ENCODE measurements at regions not wholly inside any gene's neighbourhood (a gene's known extent, or its start where the extent isn't known, plus 50 kb on each side); places are given as distances from the start of the nearest gene placed in this dataset.

GRCh38 chr2:13115643-13116042 is 398.9 kb downstream of the TRIB2 start:
- no peaks in the 10 kb centered on the region for H3K9me3 ChIP-seq
- no peaks in the 10 kb centered on the region for H3K36me3 ChIP-seq
- H3K4me3 ChIP-seq: no peak overlapping the region
- H3K4me1 ChIP-seq: no peaks in the 10 kb centered on the region
- no peak for TF ChIP-seq CTCF (IDR thresholded peaks at IDR 0.05)
- H3K27ac ChIP-seq: no peak overlapping the region
- DNase-seq: no peak
- intact Hi-C loops (cut with DNase I; ENCODE audit: low total_unique reads): no loop called here
- no peaks in the 10 kb centered on the region for H3K27me3 ChIP-seq

DNA sequence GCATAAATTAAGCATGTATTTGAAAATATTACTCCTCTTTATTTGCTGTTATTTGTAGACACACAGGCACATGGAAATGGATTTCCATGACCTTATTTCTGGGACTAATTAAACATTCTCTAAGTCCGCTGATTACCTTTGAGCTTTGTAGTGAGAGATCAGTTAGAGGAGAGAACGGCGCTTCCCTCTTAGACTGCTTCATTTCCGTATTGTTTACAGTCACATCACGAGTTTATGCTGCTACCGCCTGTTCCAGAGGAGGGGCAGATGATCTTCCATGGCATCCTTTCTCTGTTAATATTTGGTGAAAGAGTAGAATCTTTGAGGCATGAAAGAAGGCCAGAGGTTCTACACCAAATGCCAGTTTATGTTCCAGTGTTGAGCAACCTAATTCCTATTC is 404.4 kb downstream of the TRIB2 start:
- H3K27ac ChIP-seq: no peak overlapping the region
- intact Hi-C loops (cut with DNase I; ENCODE audit: low total_unique reads): no loop called here
- H3K36me3 ChIP-seq: no peaks in the 10 kb centered on the region
- no peak overlapping the region for H3K4me3 ChIP-seq
- no peak for DNase-seq
- no peaks in the 10 kb centered on the region for H3K9me3 ChIP-seq
- no peaks in the 10 kb centered on the region for H3K27me3 ChIP-seq
- no peaks in the 10 kb centered on the region for H3K4me1 ChIP-seq
- TF ChIP-seq CTCF (IDR thresholded peaks at IDR 0.05): no peak

DNA sequence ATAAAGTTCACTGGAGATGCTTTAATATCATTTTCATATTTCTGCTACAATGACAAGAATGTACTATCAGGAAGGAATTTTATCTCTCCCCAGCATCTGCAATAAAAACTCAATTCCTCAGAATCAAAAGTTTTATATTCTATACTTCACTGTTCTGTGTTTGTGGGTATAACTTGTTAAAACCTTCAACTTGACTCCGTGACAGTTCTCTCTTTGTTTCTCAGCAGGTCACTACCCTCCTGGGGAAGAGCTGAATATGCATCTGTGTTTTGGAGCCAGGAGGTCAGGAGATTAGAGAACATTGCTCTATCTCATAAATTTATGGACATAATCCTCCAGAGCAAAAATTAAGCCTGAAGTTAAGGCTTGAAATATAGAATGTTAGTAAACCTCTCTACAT is 411.4 kb downstream of the TRIB2 start:
- Histone ChIP-seq H3K27me3 (peaks cover 0 to 3% of the 10 kb centered on the region in 2 donors), H3K9me3 (no peaks in the 10 kb centered on the region), H3K36me3 (no peaks in the 10 kb centered on the region), H3K4me3 (no peak overlapping the region), H3K4me1 (no peaks in the 10 kb centered on the region), H3K27ac (no peak overlapping the region)
- intact Hi-C loops (cut with DNase I; ENCODE audit: low total_unique reads): no loop called here
- DNase-seq: no peak
- TF ChIP-seq CTCF (IDR thresholded peaks at IDR 0.05): no peak

DNA sequence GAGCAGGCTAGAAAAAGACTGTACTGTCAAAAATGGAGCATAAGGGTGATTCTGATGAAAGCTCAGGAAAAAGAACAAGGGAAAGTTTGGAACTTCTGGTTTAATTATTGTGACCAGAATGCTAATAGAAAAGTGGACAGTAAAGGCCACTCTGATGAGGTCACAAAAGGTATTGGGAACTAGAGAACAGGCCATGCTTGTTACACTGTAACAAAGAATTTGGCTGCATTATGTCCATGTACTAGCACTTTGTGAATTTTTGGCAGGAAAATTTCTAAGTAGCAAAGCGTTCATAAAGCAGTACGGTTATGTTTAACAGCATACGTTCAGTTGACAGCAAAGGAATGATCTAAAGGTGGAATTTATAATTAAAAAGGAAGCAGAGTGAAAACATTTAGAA is 418.6 kb downstream of the TRIB2 start:
- no peak for DNase-seq
- H3K4me1 ChIP-seq: no peaks in the 10 kb centered on the region
- TF ChIP-seq CTCF (IDR thresholded peaks at IDR 0.05): no peak
- no peak overlapping the region for H3K4me3 ChIP-seq
- intact Hi-C loops (cut with DNase I; ENCODE audit: low total_unique reads): no loop called here
- no peaks in the 10 kb centered on the region for H3K36me3 ChIP-seq
- no peaks in the 10 kb centered on the region for H3K27me3 ChIP-seq
- no peaks in the 10 kb centered on the region for H3K9me3 ChIP-seq
- no peak overlapping the region for H3K27ac ChIP-seq

GRCh38 chr2:13135856-13136255 is 419.1 kb downstream of the TRIB2 start:
- H3K36me3 ChIP-seq: no peaks in the 10 kb centered on the region
- H3K4me3 ChIP-seq: no peak overlapping the region
- H3K27ac ChIP-seq: no peak overlapping the region
- H3K9me3 ChIP-seq: no peaks in the 10 kb centered on the region
- no peak for DNase-seq
- no peaks in the 10 kb centered on the region for H3K27me3 ChIP-seq
- no peak for TF ChIP-seq CTCF (IDR thresholded peaks at IDR 0.05)
- H3K4me1 ChIP-seq: no peaks in the 10 kb centered on the region
- intact Hi-C loops (cut with DNase I; ENCODE audit: low total_unique reads): no loop called here

GRCh38 chr2:13137679-13138078 is 420.9 kb downstream of the TRIB2 start:
- no peaks in the 10 kb centered on the region for H3K4me1 ChIP-seq
- TF ChIP-seq CTCF (IDR thresholded peaks at IDR 0.05): no peak
- no peak overlapping the region for H3K4me3 ChIP-seq
- H3K36me3 ChIP-seq: no peaks in the 10 kb centered on the region
- intact Hi-C loops (cut with DNase I; ENCODE audit: low total_unique reads): no loop called here
- H3K9me3 ChIP-seq: no peaks in the 10 kb centered on the region
- no peak for DNase-seq
- no peaks in the 10 kb centered on the region for H3K27me3 ChIP-seq
- no peak overlapping the region for H3K27ac ChIP-seq

Data from tibial artery (tissue), 4 donors.